H9 (cell line): ENCODE measurements at regions not wholly inside any gene's neighbourhood (a gene's known extent, or its start where the extent isn't known, plus 50 kb on each side); places are given as distances from the start of the nearest gene placed in this dataset.

ENCODE experiments used
- DNase-seq: peaks from one replicate; pipeline ENCODE4 v3.0.0-alpha.2; 2017
- H2AFZ ChIP-seq: one replicate; pipeline ENCODE4 v1.6.1; 2013; ENCODE audit warnings: mild to moderate bottlenecking, low read length, control low read depth, moderate library complexity
- H2AK5ac ChIP-seq: 2 replicates; pipeline ENCODE4 v1.6.1; 2013; ENCODE audit warnings: low read length, control low read depth, mixed read lengths; ENCODE audit not compliant: insufficient read length
- H2BK120ac ChIP-seq: one replicate; pipeline ENCODE4 v1.6.1; 2013; ENCODE audit warnings: low read depth, mild to moderate bottlenecking, low read length, control low read depth, inconsistent platforms; ENCODE audit not compliant: poor library complexity, severe bottlenecking
- H2BK12ac ChIP-seq: 2 replicates; pipeline ENCODE4 v1.6.1; 2013; ENCODE audit warnings: low read length, control low read depth, mixed read lengths, low read depth; ENCODE audit not compliant: insufficient read length
- H2BK15ac ChIP-seq: 2 replicates; pipeline ENCODE4 v1.6.1; 2013; ENCODE audit warnings: low read depth, low read length, control low read depth
- H2BK20ac ChIP-seq: one replicate; pipeline ENCODE4 v1.6.1; 2013; ENCODE audit warnings: low read depth, mild to moderate bottlenecking, low read length, control low read depth, inconsistent platforms; ENCODE audit not compliant: poor library complexity, severe bottlenecking
- H2BK5ac ChIP-seq: 2 replicates; pipeline ENCODE4 v1.6.1; 2013; ENCODE audit warnings: low read length, control low read depth, mixed read lengths; ENCODE audit not compliant: insufficient read length
- H3K14ac ChIP-seq: 2 replicates; pipeline ENCODE4 v1.6.1; 2013; ENCODE audit warnings: low read length, control low read depth; ENCODE audit not compliant: insufficient read depth
- H3K18ac ChIP-seq: 2 replicates; pipeline ENCODE4 v1.6.1; 2013; ENCODE audit warnings: low read depth, mild to moderate bottlenecking, mixed read lengths, low read length, control low read depth; ENCODE audit not compliant: insufficient read length
- H3K23ac ChIP-seq: 2 replicates; pipeline ENCODE4 v1.6.1; 2013; ENCODE audit warnings: low read length, control low read depth, mixed read lengths, low read depth; ENCODE audit not compliant: insufficient read length
- H3K23me2 ChIP-seq: 2 replicates; pipeline ENCODE4 v1.6.1; 2013; ENCODE audit warnings: low read depth, mild to moderate bottlenecking, mixed read lengths, low read length, control low read depth; ENCODE audit not compliant: insufficient read length, poor library complexity, severe bottlenecking
- H3K27ac ChIP-seq: 2 replicates; pipeline ENCODE4 v1.5.1; 2013; ENCODE audit warnings: low read length, control low read depth, mixed read lengths, low read depth; ENCODE audit not compliant: insufficient read length
- H3K27me3 ChIP-seq: 2 replicates; pipeline ENCODE4 v1.6.1; 2013; ENCODE audit warnings: low read length, control low read depth, inconsistent platforms; ENCODE audit not compliant: insufficient read depth
- H3K4ac ChIP-seq: 2 replicates; pipeline ENCODE4 v1.6.1; 2013; ENCODE audit warnings: low read depth, mild to moderate bottlenecking, control low read depth, inconsistent platforms, low read length, moderate library complexity
- H3K4me1 ChIP-seq: 2 replicates; pipeline ENCODE4 v1.6.1; 2013; ENCODE audit warnings: low read length, control low read depth, inconsistent platforms; ENCODE audit not compliant: insufficient read depth
- H3K4me2 ChIP-seq: 2 replicates; pipeline ENCODE4 v1.6.1; 2013; ENCODE audit warnings: low read length, control low read depth, mixed read lengths; ENCODE audit not compliant: insufficient read length, insufficient read depth
- H3K56ac ChIP-seq: 2 replicates; pipeline ENCODE4 v1.6.1; 2013; ENCODE audit warnings: low read depth, mild to moderate bottlenecking, mixed read lengths, low read length, control low read depth; ENCODE audit not compliant: insufficient read length
- H3K79me1 ChIP-seq: 2 replicates; pipeline ENCODE4 v1.6.1; 2013; ENCODE audit warnings: low read depth, mild to moderate bottlenecking, moderate library complexity, low read length, control low read depth, inconsistent platforms; ENCODE audit not compliant: insufficient read depth, poor library complexity, severe bottlenecking
- H3K79me2 ChIP-seq: 2 replicates; pipeline ENCODE4 v1.6.1; 2013; ENCODE audit warnings: low read length, control low read depth, inconsistent platforms; ENCODE audit not compliant: insufficient read depth
- H3K9ac ChIP-seq: 2 replicates; pipeline ENCODE4 v1.6.1; 2013; ENCODE audit warnings: low read length, control low read depth, mixed read lengths; ENCODE audit not compliant: insufficient read length; ENCODE audit errors: extremely low read depth
- H3K9me3 ChIP-seq: one replicate; pipeline ENCODE4 v1.6.1; 2013; ENCODE audit warnings: low read depth, low read length, inconsistent platforms; ENCODE audit not compliant: control insufficient read depth
- H3T11ph ChIP-seq: one replicate; pipeline ENCODE4 v1.6.1; 2013; ENCODE audit warnings: mild to moderate bottlenecking, low read length, control low read depth, inconsistent platforms
- H4K20me1 ChIP-seq: one replicate; pipeline ENCODE4 v1.6.1; 2013; ENCODE audit not compliant: control insufficient read depth, insufficient read length, insufficient read depth
- H4K5ac ChIP-seq: 2 replicates; pipeline ENCODE4 v1.6.1; 2013; ENCODE audit warnings: low read depth, mild to moderate bottlenecking, mixed read lengths, low read length, control low read depth; ENCODE audit not compliant: insufficient read length
- H4K8ac ChIP-seq: replicated peaks from 2 replicates; pipeline ENCODE4 v1.6.1; 2013; ENCODE audit warnings: low read length, control low read depth, mixed read lengths, low read depth; ENCODE audit not compliant: insufficient read length
- H4K91ac ChIP-seq: 2 replicates; pipeline ENCODE4 v1.6.1; 2013; ENCODE audit warnings: low read depth, mild to moderate bottlenecking, moderate library complexity, mixed read lengths, low read length, control low read depth; ENCODE audit not compliant: insufficient read length
- H3K27ac Mint-ChIP-seq, 3 experiments: 2 replicates in 2 of 3; 3 replicates in 1 of 3; pipeline ENCODE4 v1.8.0; 2020 to 2021; ENCODE audit warnings: mixed read lengths in 3 of 3, mild to moderate bottlenecking in 1 of 3, moderate library complexity in 1 of 3
- H3K27me3 Mint-ChIP-seq: 2 replicates; pipeline ENCODE4 v1.8.0; 2021; ENCODE audit warnings: low read depth, mild to moderate bottlenecking, moderate library complexity, mixed read lengths
- H3K36me3 Mint-ChIP-seq, 3 experiments: 2 replicates in 2 of 3; 3 replicates in 1 of 3; pipeline ENCODE4 v1.8.0; 2020 to 2021; ENCODE audit warnings: low read depth in 3 of 3, mixed read lengths in 3 of 3; ENCODE audit not compliant: insufficient read depth in 1 of 3
- H3K4me1 Mint-ChIP-seq, 2 experiments: 2 replicates each; pipeline ENCODE4 v1.8.0; 2020; ENCODE audit warnings: mixed read lengths in 2 of 2
- H3K4me3 Mint-ChIP-seq, 2 experiments: 2 replicates in 1 of 2; 3 replicates in 1 of 2; pipeline ENCODE4 v1.8.0; 2020 to 2021; ENCODE audit warnings: mild to moderate bottlenecking in 2 of 2, mixed read lengths in 2 of 2, moderate library complexity in 1 of 2
- H3K9me3 Mint-ChIP-seq, 2 experiments: 2 replicates in 1 of 2; 3 replicates in 1 of 2; pipeline ENCODE4 v1.8.0; 2020; ENCODE audit warnings: mild to moderate bottlenecking in 2 of 2, mixed read lengths in 2 of 2, moderate library complexity in 1 of 2
- CTCF ChIP-seq: fragments of 200-600 bp; sonication (generic); conservative IDR thresholded peaks from 3 replicates; pipeline ENCODE4 v1.8.0; 2021; ENCODE audit warnings: antibody characterized with exemption, mild to moderate bottlenecking
- WGBS: extraction: QIAGEN DNeasy Blood & Tissue Kit; methylation state at CpG from one replicate; pipeline ENCODE4 v1.1.7; 2013; ENCODE audit warnings: missing lambda C conversion rate, low lambda C conversion rate, mixed read lengths; ENCODE audit not compliant: insufficient read length; ENCODE audit errors: extremely low coverage; 5-methylcytosine and 5-hydroxymethylcytosine counted together

GRCh38 chr1:229035054-229035747 is 235.7 kb upstream of the RAB4A start:
- no peak overlapping the region for H2BK12ac ChIP-seq
- TF ChIP-seq CTCF: no peak
- no peak overlapping the region for H3T11ph ChIP-seq
- DNase-seq: no peak
- H2AK5ac ChIP-seq: no peak overlapping the region
- H4K8ac ChIP-seq: no peak overlapping the region
- H2BK5ac ChIP-seq: no peak overlapping the region
- no peaks in the 10 kb centered on the region for H3K9me3 Mint-ChIP-seq
- no peak overlapping the region for H3K4ac ChIP-seq
- H3K4me2 ChIP-seq: no peak overlapping the region
- no peak overlapping the region for H2AFZ ChIP-seq
- peaks cover 41 to 51% of the 10 kb centered on the region in 2 experiments for H3K4me1 Mint-ChIP-seq
- H3K36me3 Mint-ChIP-seq: no peaks in the 10 kb centered on the region
- H3K9ac ChIP-seq: no peak overlapping the region
- H2BK15ac ChIP-seq: no peak overlapping the region
- no peak overlapping the region for H3K4me3 Mint-ChIP-seq
- no peaks in the 10 kb centered on the region for H4K20me1 ChIP-seq
- H2BK20ac ChIP-seq: no peak overlapping the region
- no peaks in the 10 kb centered on the region for H3K27me3 ChIP-seq
- H3K79me2 ChIP-seq: no peaks in the 10 kb centered on the region
- no peak overlapping the region for H3K14ac ChIP-seq
- H2BK120ac ChIP-seq: no peak overlapping the region
- H3K23ac ChIP-seq: no peak overlapping the region
- no peak overlapping the region for H3K56ac ChIP-seq
- H3K4me1 ChIP-seq: peaks cover 4% of the 10 kb centered on the region
- H4K5ac ChIP-seq: no peak overlapping the region
- no peak overlapping the region for H3K27ac Mint-ChIP-seq
- H3K79me1 ChIP-seq: no peaks in the 10 kb centered on the region
- no peaks in the 10 kb centered on the region for H3K9me3 ChIP-seq
- H3K27me3 Mint-ChIP-seq: peaks cover 31% of the 10 kb centered on the region
- no peak overlapping the region for H3K18ac ChIP-seq
- no CpG with 5 or more reads among the region's 6 CpGs for WGBS
- no peak overlapping the region for H4K91ac ChIP-seq
- no peak overlapping the region for H3K27ac ChIP-seq
- H3K23me2 ChIP-seq: no peaks in the 10 kb centered on the region
